ENCODE measurements at regions not wholly inside any gene's neighbourhood (a gene's known extent, or its start where the extent isn't known, plus 50 kb on each side); places are given as distances from the start of the nearest gene placed in this dataset.

- Mint-ChIP-seq H3K9me3 (peaks cover 43% of the 10 kb centered on the region), H3K4me3 (no peak overlapping the region), H3K36me3 (ENCODE audit: low read depth) (peaks cover 5% of the 10 kb centered on the region; the same call in 1 of the 2 replicates), H3K4me1 (ENCODE audit: low read depth) (no peaks in the 10 kb centered on the region), H3K27ac (no peak overlapping the region), H3K27me3 (ENCODE audit: insufficient read depth) (no peaks in the 10 kb centered on the region; the same call in 1 of the 2 replicates)
- TF ChIP-seq CTCF (IDR thresholded peaks at IDR 0.05), result no peak
- DNase-seq, result no peak
Measured at GRCh38 chr1:95512925-95513324, 278.9 kb downstream of the RWDD3 start.

- no peaks in the 10 kb centered on the region for H3K4me1 Mint-ChIP-seq (ENCODE audit: low read depth)
- no peak overlapping the region for H3K27ac Mint-ChIP-seq
- no peak for TF ChIP-seq CTCF (IDR thresholded peaks at IDR 0.05)
- H3K27me3 Mint-ChIP-seq (ENCODE audit: insufficient read depth), result no peaks in the 10 kb centered on the region; the same call in 1 of the 2 replicates
- DNase-seq, result no peak
- no peaks in the 10 kb centered on the region for H3K36me3 Mint-ChIP-seq (ENCODE audit: low read depth)
- H3K4me3 Mint-ChIP-seq, result no peak overlapping the region
- peaks cover 20% of the 10 kb centered on the region for H3K9me3 Mint-ChIP-seq
Measured at GRCh38 chr1:95517506-95517905, 283.5 kb downstream of the RWDD3 start.

DNA sequence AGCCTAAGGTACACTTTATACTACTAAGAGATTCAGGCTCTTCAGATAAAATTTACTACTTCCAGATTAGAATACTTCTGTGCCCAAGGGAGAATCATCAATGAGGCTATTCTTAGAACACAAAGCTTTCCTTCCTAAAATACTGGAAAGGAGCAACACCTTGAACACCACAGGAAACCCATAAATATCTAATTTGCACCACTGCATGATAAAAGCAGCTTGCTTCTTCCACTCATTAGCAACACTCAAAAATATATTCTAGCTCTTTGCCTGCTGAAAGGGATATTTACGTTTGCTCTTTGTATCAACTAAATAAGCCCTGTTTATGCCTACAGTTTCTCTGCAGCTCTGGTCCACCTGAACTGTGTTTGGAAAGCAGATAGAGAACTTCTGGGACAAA lies 284.3 kb downstream of the RWDD3 start:
- Mint-ChIP-seq H3K9me3 (peaks cover 26% of the 10 kb centered on the region), H3K27ac (no peak overlapping the region), H3K4me1 (ENCODE audit: low read depth) (no peaks in the 10 kb centered on the region), H3K4me3 (no peak overlapping the region), H3K36me3 (ENCODE audit: low read depth) (no peaks in the 10 kb centered on the region), H3K27me3 (ENCODE audit: insufficient read depth) (no peaks in the 10 kb centered on the region; the same call in 1 of the 2 replicates)
- TF ChIP-seq CTCF (IDR thresholded peaks at IDR 0.05), result no peak
- no peak for DNase-seq

DNA sequence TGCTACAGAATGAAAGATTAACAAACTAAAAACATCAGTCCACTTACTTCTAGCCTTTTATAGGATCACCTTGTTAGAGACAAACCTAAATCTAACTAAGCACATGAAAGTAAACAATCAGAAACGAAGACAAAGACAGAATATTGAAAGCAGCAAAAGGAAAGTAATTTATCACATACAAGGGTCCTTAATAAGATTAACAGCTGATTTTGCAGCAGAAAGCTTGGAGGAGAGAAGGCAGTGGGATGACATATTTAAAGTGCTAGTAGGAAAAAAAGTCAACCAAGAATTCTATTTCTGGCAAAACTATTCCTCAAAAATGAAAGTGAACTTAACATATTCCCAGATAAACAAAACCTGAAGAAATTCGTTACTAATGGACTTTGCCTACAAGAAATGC lies 286.4 kb downstream of the RWDD3 start:
- TF ChIP-seq CTCF (IDR thresholded peaks at IDR 0.05), result no peak
- Mint-ChIP-seq H3K4me1 (ENCODE audit: low read depth) (no peaks in the 10 kb centered on the region), H3K4me3 (no peak overlapping the region), H3K27ac (no peak overlapping the region), H3K9me3 (peaks cover 39% of the 10 kb centered on the region), H3K27me3 (ENCODE audit: insufficient read depth) (no peaks in the 10 kb centered on the region; the same call in 1 of the 2 replicates), H3K36me3 (ENCODE audit: low read depth) (no peaks in the 10 kb centered on the region)
- no peak for DNase-seq

DNA sequence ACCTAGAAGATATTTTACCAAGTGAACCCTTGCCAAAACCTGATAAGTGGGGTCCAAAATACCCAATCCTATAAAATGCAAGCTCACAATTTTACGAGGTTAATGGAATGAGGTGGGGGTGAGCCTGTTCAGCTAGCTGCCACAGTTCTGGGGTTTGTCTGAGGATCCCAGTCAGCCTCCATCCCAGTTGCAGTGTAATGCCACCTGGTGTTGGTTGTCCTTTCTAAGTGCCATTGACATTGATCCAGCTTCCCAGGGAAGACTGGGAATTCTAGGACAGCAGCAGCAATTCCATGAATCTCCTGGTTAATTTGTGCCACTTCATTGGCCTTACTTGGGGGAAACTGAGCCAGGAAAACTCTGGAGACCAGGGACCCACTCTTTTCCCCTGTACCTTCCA lies 298.3 kb downstream of the RWDD3 start:
- no peak for TF ChIP-seq CTCF (IDR thresholded peaks at IDR 0.05)
- Mint-ChIP-seq H3K27me3 (ENCODE audit: insufficient read depth) (no peaks in the 10 kb centered on the region), H3K36me3 (ENCODE audit: low read depth) (no peaks in the 10 kb centered on the region; the same call in 1 of the 2 replicates), H3K9me3 (peaks cover 58% of the 10 kb centered on the region), H3K4me1 (ENCODE audit: low read depth) (no peaks in the 10 kb centered on the region), H3K27ac (no peak overlapping the region), H3K4me3 (no peak overlapping the region)
- no peak for DNase-seq

DNA sequence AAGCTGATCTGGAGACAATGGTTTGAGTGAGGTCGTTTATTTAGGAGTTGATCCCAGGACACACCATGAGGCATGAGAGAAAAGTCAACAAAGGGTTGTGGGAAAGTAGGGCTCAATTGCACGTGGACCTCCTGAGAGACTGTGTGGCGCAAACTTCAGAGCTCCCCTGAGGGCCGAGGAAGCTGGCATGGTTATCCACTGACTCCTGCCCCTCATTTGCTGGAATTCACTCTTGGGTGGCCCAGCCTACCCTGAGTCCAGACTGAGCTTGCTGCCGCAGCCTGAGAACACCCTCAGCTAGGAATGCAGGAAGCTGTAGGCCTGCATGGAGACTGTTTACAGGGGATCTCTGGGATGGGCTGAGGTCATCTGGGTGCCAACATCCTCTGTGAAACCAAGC lies 301.0 kb downstream of the RWDD3 start:
- Mint-ChIP-seq H3K27me3 (ENCODE audit: insufficient read depth) (no peaks in the 10 kb centered on the region), H3K4me3 (no peak overlapping the region), H3K9me3 (peaks cover 48% of the 10 kb centered on the region)

More for the DNA sequence above, 301.0 kb downstream of the RWDD3 start:
- Mint-ChIP-seq H3K4me1 (ENCODE audit: low read depth) (no peaks in the 10 kb centered on the region), H3K36me3 (ENCODE audit: low read depth) (no peaks in the 10 kb centered on the region; the same call in 1 of the 2 replicates), H3K27ac (no peak overlapping the region)
- TF ChIP-seq CTCF (IDR thresholded peaks at IDR 0.05), result no peak
- DNase-seq, result no peak
